Activated naive CD4-positive, alpha-beta T cell treated with anti-CD3 and anti-CD28 coated beads, Interleukin-2, amount 50 U/mL, for 72 hours (primary cell): ENCODE measurements at regions not wholly inside any gene's neighbourhood (a gene's known extent, or its start where the extent isn't known, plus 50 kb on each side); places are given as distances from the start of the nearest gene placed in this dataset.

Experiments used
- ATAC-seq, 2 donors: fragments of 150-1000 bp; cut with Tn5 transposase; 2 replicates each; pipeline ENCODE4 v1.10.0; 2021; ENCODE audit warnings: mild to moderate bottlenecking in 2 of 2, moderate library complexity in 2 of 2
- DNase-seq, 2 donors: peaks; one replicate each; pipeline ENCODE4 v3.0.0; 2021 to 2022; ENCODE audit warnings: low spot score in 2 of 2
- H3K27ac Mint-ChIP-seq, 2 donors: one replicate each; pipeline ENCODE4 v1.8.0; 2022; ENCODE audit warnings: mild to moderate bottlenecking in 2 of 2, mixed read lengths in 2 of 2
- H3K36me3 Mint-ChIP-seq, 2 donors: one replicate each; pipeline ENCODE4 v1.8.0; 2022; ENCODE audit warnings: mixed read lengths in 2 of 2
- H3K9me3 Mint-ChIP-seq, 2 donors: one replicate each; pipeline ENCODE4 v1.8.0; 2022; ENCODE audit warnings: mixed read lengths in 2 of 2

DNA sequence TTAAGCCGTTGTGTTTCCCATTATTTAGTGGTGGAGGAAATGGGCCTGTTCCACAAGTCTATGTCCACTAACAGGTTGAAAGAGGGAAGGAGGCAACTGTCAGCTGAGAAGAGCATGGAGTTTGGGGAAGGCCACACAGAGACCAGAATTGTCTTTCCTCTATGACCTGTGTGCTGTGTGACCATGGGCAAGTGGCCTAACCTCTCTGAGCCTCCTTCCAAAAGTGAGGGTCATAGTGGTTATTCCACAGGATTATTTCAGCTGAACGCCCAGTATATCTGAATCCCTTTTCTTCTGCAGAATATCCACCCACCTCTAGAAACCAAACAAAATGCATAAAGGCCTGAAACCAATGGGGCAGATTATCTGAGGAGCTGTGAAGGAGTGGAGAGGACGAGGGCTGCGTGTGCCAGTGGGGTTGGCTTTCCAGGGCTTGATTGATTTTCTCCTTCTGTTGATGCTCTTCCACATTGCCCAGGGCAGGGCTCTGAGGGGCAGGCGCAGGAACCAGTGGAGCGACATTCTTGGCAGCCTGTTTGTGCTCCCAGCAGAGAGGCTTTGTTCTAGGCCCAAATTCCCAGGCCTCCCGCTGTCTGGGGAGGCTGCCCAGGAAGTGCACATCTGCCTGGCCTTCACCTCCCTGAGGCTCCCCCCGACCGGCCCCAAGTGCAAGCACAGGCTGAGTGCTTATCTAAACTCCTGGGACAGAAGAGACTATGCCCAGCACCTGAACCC is 452.7 kb downstream of the BCL11B start:
- ATAC-seq (no peak), DNase-seq (no peak)
- H3K27ac Mint-ChIP-seq: peak overlapping the region in 1 of 2 donors; percentile 14
- no peaks in the 10 kb centered on the region for H3K36me3 Mint-ChIP-seq
- no peaks in the 10 kb centered on the region for H3K9me3 Mint-ChIP-seq

DNA sequence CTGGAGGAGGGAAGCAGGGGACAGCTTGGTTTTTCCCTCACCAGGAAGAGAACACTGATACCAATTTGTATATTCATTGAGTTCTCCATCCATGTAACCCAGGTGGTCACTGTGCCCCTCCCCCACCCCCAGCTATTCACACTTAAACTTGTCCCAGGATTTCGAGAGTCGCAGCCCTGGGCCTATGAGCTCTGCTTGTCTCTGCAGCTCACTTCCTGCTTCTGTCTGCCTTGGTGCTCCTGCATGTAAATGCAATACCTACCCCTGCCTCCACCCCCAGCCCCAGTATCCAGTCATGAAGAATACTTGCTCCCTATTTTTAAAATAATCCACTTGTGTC is 452.2 kb downstream of the BCL11B start:
- ATAC-seq: no peak

DNA sequence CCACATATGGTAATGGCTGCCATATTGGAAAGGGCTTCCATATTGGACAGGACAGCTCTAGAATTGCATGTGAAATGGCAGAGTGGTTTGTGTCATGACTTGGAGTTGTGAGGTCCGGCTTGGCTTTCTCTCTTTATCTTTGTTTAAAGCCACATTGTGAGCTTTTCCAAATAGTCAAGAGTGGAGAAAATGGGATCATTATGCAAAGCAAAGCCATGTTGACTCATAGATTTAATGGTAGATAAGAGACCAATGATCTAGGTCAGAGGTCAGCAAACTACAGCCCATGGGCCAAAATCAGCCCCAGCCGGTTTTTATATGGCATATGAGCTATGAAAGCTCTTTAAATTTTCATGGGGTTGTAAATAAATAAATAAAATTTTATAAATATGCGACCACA is 449.1 kb downstream of the BCL11B start:
- Mint-ChIP-seq H3K27ac (no peak overlapping the region), H3K9me3 (peaks cover 0 to 7% of the 10 kb centered on the region in 2 donors), H3K36me3 (no peaks in the 10 kb centered on the region)
- DNase-seq: no peak
- ATAC-seq: no peak

More for the DNA sequence above, 452.2 kb downstream of the BCL11B start:
- no peak for DNase-seq
- H3K36me3 Mint-ChIP-seq: no peaks in the 10 kb centered on the region
- H3K27ac Mint-ChIP-seq: no peak overlapping the region
- no peaks in the 10 kb centered on the region for H3K9me3 Mint-ChIP-seq

DNA sequence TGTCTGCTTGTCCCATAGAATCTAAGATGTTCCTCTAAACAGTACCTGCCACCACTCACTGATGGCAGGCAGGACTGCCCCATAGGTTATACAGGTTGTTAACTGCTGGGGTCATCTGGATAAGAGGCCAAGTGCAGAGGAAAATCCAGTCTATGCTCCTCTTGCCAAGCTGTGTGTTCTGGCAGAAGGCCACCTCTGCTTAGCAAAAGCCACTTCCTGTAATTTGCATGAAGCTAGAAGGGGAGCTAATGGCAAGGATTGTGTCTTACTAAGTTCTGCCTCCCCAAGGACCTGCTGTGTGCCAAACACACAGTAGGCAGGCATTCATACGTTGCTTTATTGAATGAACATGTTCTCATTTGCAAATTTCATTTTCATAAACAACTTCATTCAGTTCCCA is 445.4 kb downstream of the BCL11B start:
- ATAC-seq: no peak
- Mint-ChIP-seq H3K36me3 (no peaks in the 10 kb centered on the region), H3K27ac (peak overlapping the region in 1 of 2 donors; percentile 62)

DNA sequence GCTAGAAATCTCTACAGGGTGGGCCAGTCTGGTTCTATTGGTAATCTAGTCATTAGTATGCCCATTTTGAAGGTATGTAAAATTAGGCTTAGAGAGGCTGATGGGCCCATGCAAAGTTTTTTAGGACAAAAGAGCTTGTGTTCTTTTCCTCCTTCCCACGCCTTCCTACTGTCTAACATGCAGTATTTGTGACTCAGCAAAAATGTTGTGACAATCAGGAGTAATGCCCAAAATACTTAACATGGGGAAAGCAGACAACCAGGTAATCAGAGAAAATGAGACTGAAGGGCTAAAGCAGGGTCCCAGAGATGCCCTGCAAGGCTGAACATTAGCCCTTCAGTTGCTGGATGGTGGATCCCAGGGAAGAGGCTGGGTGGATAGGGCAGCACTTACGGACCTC is 437.9 kb downstream of the BCL11B start:
- H3K36me3 Mint-ChIP-seq: no peaks in the 10 kb centered on the region
- H3K27ac Mint-ChIP-seq: no peak overlapping the region
- no peak for DNase-seq
- ATAC-seq: no peak
- H3K9me3 Mint-ChIP-seq: no peaks in the 10 kb centered on the region

More for the DNA sequence above, 445.4 kb downstream of the BCL11B start:
- peaks cover 0 to 7% of the 10 kb centered on the region in 2 donors for H3K9me3 Mint-ChIP-seq
- no peak for DNase-seq

DNA sequence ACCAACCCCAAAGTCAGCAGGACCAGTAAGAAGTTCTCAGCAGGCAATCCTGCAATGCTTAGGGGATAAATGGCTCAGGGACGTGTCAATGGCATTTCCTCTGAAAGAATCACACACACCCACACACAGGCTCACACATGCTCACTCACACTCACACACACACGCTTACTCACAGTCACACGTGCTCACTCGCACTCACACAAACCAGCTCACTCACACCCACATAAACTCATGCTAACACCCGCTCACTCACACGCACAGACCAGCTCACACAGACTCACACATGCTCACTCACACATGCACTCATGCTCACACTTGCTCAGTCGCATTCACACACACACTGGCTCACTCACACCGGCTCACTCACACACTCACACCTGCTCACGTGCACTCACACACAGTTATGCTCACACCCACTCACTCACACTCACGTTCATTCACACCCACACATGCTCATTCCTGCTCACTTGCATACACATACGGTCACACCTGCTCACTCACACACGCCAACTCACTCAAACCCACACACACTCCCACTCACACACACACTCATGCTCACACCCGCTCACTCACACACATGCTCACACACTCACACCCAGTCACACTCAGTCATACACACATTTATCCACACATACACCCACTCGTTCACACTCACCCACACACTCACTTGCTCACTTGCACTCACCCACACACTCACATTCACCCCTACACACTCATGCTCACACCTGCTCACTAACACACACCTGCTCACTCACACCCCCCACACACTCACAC is 436.8 kb downstream of the BCL11B start:
- DNase-seq: no peak
- no peaks in the 10 kb centered on the region for H3K9me3 Mint-ChIP-seq
- no peak for ATAC-seq
- H3K27ac Mint-ChIP-seq: no peak overlapping the region
- no peaks in the 10 kb centered on the region for H3K36me3 Mint-ChIP-seq

DNA sequence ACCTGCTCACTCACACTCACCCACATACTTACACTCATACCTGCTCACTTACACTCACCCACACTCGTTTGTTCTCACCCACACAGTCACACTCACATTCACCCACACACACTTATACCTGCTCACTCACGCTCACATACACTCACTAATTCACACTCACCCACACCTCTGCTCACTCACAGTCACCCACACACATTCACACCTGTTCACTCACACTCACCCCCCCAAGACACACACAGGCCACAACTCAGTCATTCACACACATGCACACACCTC is 436.2 kb downstream of the BCL11B start:
- H3K27ac Mint-ChIP-seq: no peak overlapping the region
- no peak for ATAC-seq
- no peaks in the 10 kb centered on the region for H3K9me3 Mint-ChIP-seq
- no peaks in the 10 kb centered on the region for H3K36me3 Mint-ChIP-seq
- no peak for DNase-seq

DNA sequence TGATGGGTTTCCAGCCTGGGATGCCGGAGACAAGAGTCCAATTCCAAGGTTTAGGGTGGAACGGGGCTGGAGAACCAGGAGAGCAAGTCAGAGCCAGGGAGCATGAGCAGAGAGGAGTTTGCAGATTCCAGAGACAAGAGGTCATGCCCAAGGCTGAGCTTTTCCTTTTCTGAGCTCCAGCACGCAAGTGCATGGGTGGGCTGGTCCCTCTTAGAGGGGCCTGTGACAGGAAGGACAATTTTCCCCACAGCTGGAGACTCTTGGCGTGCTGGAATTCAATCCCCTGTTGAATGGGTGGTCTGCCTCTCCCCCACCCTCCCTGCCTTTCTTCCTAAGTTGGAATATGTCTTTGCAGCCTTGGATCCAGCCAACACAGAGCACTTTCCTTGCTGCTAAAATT is 431.9 kb downstream of the BCL11B start:
- no peaks in the 10 kb centered on the region for H3K9me3 Mint-ChIP-seq

DNA sequence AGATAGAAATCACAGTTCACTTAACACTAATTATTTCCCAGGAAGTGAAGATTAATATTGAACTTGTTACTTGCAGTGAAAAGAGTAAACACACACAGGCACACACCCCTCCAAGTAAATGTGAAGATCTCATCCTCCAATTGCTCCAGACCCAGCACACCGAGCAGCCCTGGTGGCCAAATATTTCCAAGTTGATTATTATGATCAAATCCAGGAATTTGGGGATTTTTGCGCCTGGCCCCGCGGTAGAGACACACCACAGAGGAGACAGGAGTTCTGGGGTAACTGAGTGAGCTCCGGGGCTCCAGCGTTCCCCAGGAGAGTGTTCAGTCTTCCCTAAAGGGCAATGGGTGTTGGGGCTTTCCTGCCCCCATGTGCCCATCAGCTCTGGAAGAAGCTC is 431.5 kb downstream of the BCL11B start:
- Mint-ChIP-seq H3K9me3 (no peaks in the 10 kb centered on the region), H3K36me3 (no peaks in the 10 kb centered on the region), H3K27ac (no peak overlapping the region)
- DNase-seq: no peak
- no peak for ATAC-seq

More for the DNA sequence above, 431.9 kb downstream of the BCL11B start:
- Mint-ChIP-seq H3K36me3 (no peaks in the 10 kb centered on the region), H3K27ac (no peak overlapping the region)
- DNase-seq: no peak
- ATAC-seq: no peak

DNA sequence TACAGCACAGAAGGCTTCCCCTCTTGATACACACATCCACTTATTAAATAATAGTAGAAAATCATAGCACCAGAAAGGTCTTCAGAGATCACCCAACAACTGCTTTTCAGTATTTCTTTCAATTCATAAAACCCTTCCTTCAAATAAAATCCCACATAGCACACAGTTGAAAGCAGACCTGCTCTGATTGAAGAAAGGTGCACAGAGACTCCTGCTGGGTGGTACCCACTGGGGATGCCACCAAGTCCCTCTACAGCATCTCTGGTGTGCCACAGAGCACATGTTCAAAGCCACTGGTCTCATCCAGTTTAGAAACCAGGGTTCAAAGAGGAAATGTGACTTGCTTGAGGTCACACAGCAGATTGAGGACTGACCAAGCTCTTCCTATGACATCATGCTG is 427.5 kb downstream of the BCL11B start:
- DNase-seq (no peak), ATAC-seq (no peak)
- Mint-ChIP-seq H3K27ac (peak overlapping the region in 1 of 2 donors; percentile 48), H3K9me3 (peaks cover 0 to 14% of the 10 kb centered on the region in 2 donors), H3K36me3 (no peaks in the 10 kb centered on the region)

DNA sequence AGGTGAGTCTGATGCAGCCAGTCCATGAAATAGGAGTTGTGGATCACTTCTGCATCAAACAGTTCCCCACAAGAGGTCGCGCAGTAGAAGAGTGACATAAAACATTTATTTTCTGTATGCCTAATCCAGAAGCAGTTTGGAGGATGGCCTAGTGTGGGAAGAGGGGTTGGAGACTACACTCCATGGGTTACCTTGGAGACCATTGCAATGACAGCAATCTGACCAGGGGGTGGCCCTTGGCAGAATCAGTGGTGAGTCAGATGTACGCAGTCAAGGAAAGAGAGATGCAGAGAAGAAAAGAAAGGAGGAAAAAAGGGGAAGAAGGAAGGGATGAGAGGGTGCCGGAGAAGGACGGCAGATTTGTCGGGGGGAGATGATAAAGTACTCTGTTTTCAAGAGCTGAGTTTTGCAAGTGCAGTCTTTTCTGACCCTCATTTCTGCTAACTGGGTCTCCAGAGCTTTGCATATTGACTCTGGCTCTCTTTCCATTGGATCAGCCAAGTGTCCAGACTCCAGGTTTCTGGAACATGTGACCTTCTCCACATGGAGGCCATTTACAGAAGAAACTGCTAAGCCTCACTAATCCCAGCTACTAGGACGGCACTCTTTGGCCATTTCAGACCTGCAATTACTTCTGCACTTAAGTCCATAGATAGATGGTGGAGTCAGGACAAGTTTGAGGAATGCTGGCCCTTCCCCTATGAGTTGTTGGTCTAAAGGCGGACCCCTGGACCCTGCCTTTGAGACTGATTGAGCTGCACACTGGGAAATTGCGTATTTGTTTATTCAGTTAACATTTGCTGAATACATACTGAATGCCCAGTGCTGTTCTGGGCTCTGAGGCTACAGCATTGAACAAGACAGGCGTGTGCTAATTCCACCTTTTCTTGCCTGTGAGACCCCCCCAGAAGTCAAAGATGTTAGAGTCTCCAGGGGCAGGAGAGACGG is 424.2 kb downstream of the BCL11B start:
- Mint-ChIP-seq H3K27ac (no peak overlapping the region), H3K36me3 (no peaks in the 10 kb centered on the region), H3K9me3 (peaks cover 0 to 14% of the 10 kb centered on the region in 2 donors)
- ATAC-seq (no peak), DNase-seq (no peak)

DNA sequence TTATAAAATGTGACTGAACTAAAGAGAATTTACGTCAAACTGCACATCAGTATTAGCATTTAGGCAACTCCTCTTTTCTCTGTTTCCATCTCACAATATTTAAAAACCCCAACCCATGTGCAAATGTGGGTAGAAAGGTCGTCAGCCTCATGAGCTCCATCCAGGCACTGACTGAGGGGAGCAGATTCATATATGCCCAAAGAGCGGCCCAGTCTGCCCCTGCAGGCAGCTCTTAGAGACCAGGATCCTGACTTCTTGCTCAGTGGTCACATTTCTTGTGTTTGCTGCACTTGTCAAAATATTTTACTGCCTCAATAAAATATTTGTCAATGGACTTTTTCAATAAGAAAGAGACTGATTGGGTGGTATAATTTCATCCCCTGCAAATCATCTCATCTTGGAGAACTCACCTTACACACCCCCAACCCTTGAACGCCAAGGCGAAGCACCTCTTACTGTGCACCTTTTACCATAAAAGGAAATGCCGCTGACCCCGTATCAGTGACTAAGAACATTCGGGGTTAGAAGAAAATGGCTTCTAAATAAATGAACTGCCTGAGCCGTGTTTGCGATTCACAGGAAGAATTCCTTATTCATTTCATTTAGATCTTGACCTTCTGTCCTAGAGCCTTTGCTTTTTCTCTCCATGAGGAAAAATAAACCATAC is 418.8 kb downstream of the BCL11B start:
- DNase-seq: no peak
- no peaks in the 10 kb centered on the region for H3K9me3 Mint-ChIP-seq
- ATAC-seq: no peak
- no peak overlapping the region for H3K27ac Mint-ChIP-seq
- H3K36me3 Mint-ChIP-seq: no peaks in the 10 kb centered on the region

DNA sequence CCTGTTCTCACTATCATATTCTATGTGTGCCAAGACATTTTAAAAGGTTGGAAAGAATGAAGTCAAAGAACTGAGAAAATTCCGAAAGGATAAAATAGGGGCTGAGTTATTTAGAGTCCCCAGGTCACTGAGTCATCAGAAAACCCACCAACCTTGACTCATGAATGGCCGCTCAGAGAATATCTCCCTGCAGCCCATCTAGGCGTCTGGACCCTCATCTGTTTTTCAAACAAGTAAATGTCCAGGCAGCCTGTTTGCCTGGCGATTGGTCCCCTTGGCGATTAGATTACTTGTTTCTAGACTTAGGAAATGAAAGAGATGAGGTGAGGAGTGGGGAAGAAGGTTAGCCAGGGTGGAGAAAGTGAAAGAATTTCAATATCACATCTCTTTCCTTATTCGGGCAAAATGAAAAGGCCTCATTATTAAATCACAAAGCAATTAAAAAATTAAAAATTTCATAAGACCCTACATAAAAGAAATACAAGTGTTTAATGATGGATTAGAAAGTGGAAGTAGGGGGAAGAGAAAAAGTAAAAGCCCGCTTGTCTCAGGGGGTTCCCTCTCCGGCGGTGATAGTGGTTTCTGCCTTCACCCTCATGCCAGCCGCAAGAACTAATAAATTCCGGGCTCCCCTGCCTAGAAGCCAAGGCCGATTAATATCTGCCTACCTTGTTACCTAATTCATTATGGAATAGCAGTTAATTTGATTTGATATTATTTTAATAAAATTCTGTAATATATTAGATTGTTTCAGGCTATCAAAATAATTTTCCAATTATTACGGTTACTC is 415.9 kb downstream of the BCL11B start:
- ATAC-seq: no peak

DNA sequence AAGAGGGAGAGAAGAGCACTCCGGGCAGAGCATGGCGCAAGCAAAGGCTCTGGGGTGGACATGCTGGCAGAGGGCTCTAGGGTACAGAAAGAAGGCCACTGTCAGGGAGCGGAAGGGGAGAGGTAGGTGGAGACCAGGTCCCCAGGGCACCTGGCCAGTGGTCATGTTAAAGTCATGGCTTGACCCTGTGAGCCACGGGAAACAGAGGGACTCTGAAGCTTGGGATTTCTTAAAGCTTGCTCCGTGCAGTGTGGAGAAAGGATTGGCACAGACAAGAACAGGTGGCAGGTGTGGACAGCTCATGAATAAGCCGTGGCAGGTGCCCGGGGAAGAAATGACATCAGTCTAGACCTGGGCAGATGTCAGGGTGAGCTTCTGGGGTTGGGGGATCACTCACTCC is 413.8 kb downstream of the BCL11B start:
- H3K9me3 Mint-ChIP-seq: no peaks in the 10 kb centered on the region
- no peak for DNase-seq
- peak overlapping the region in 1 of 2 donors; percentile 40 for H3K27ac Mint-ChIP-seq
- H3K36me3 Mint-ChIP-seq: no peaks in the 10 kb centered on the region
- ATAC-seq: no peak

More for the DNA sequence above, 415.9 kb downstream of the BCL11B start:
- Mint-ChIP-seq H3K27ac (no peak overlapping the region), H3K36me3 (no peaks in the 10 kb centered on the region), H3K9me3 (no peaks in the 10 kb centered on the region)
- no peak for DNase-seq

DNA sequence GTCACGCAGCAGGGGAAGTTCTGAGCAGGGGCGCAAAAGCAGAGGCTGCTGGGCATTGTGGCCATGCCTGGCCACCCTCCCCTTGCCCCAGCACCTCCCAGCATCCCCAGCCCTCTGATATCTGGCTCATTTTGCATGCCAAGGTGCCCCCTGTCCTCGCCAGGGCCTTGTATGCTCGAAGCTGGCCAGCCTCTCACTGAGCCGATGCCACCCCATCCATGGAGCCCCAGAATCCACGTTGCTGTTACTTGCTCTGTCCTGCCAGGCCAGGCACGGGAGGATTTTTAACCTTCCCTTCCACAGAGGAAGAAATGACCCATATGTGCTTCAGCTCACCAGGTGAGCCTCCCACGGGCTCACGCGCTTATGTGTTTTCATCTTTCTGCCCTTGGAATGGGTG is 413.4 kb downstream of the BCL11B start:
- H3K36me3 Mint-ChIP-seq: no peaks in the 10 kb centered on the region
- DNase-seq: no peak
- no peaks in the 10 kb centered on the region for H3K9me3 Mint-ChIP-seq
- H3K27ac Mint-ChIP-seq: peak overlapping the region in 1 of 2 donors; percentile 45
- ATAC-seq: no peak

DNA sequence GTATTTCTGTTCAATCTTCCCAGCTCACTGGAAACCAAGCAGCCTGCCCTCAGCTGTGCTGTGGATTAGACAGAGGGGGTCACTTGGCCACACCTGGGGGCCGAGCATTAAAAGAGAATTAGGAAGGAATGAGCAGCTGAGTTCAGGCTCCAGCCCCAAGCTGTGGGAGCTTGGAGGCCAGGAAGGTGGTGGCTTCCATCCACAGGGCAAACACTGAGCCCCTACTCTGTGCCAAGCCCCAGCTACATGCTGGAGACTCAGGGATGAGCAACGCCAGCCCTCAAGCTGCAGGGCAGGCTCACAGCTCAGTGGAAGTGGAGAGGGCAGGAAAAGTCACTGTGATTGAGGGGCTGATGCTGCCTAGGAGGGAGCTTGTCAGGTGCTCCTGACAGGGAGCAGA is 412.7 kb downstream of the BCL11B start:
- H3K36me3 Mint-ChIP-seq: no peaks in the 10 kb centered on the region
- H3K9me3 Mint-ChIP-seq: no peaks in the 10 kb centered on the region
- no peak for DNase-seq
- peak overlapping the region; percentile 14 to 45 for H3K27ac Mint-ChIP-seq
- no peak for ATAC-seq
